ENCODE measurements at regions not wholly inside any gene's neighbourhood (a gene's known extent, or its start where the extent isn't known, plus 50 kb on each side); places are given as distances from the start of the nearest gene placed in this dataset.

- ChIA-PET CTCF (ENCODE audit: partially characterized antibody) (interaction anchor here (2.7 kb wide), 1 partner anchor 12 kb away, joined by 13 read pairs; no protein-coding TSS in a partner anchor), POLR2A (ENCODE audit: partially characterized antibody) (interaction anchor here (1.0 to 3.6 kb wide), 2 partner anchors 11 to 17 kb away, joined by 3 to 25 read pairs; no protein-coding TSS in a partner anchor)
- H3K27ac ChIP-seq (ENCODE audit: low read depth, low read length): no peak overlapping the region
- no peaks in the 10 kb centered on the region for H3K9me3 ChIP-seq (ENCODE audit: control insufficient read depth in 1 of 2, low read length in 2 of 2)
- no peak overlapping the region for H3K4me3 ChIP-seq (ENCODE audit: low read length in 2 of 2)
- H3K4me3 Mint-ChIP-seq: no peak overlapping the region
- H3K4me1 ChIP-seq (ENCODE audit: insufficient read depth, low read length): peaks cover 58% of the 10 kb centered on the region
- intact Hi-C loops (cut with micrococcal nuclease): no loop called here
- H3K4me1 Mint-ChIP-seq: peaks cover 34 to 69% (median 56%) of the 10 kb centered on the region in 4 donors
- no peaks in the 10 kb centered on the region for H3K27me3 Mint-ChIP-seq
- DNase-seq: no peak
- H3K36me3 ChIP-seq (ENCODE audit: insufficient read depth, low read length): no peaks in the 10 kb centered on the region
- H3K9me3 Mint-ChIP-seq: peaks cover 0 to 2% (median 0%) of the 10 kb centered on the region in 8 donors
- no peaks in the 10 kb centered on the region for H3K27me3 ChIP-seq (ENCODE audit: insufficient read depth, low read length)
- H3K36me3 Mint-ChIP-seq: no peaks in the 10 kb centered on the region
- H3K27ac Mint-ChIP-seq: no peak overlapping the region
These were observed 526.7 kb downstream of the FUT8 start for GRCh38 chr14:65939184-65939583.

- peaks cover 0 to 2% (median 0%) of the 10 kb centered on the region in 8 donors for H3K9me3 Mint-ChIP-seq
- no peak for DNase-seq
- H3K4me1 Mint-ChIP-seq: peaks cover 31 to 65% (median 55%) of the 10 kb centered on the region in 4 donors
- POLR2A ChIA-PET (ENCODE audit: partially characterized antibody): interaction anchor here (1.0 to 3.6 kb wide), 6 partner anchors 9 to 94 kb away, joined by 3 to 25 read pairs (median 8); no protein-coding TSS in a partner anchor
- Histone ChIP-seq H3K27ac (ENCODE audit: low read depth, low read length) (no peak overlapping the region), H3K27me3 (ENCODE audit: insufficient read depth, low read length) (no peaks in the 10 kb centered on the region), H3K4me1 (ENCODE audit: insufficient read depth, low read length) (peaks cover 58% of the 10 kb centered on the region), H3K9me3 (ENCODE audit: control insufficient read depth in 1 of 2, low read length in 2 of 2) (no peaks in the 10 kb centered on the region), H3K4me3 (ENCODE audit: low read length in 2 of 2) (no peak overlapping the region), H3K36me3 (ENCODE audit: insufficient read depth, low read length) (no peaks in the 10 kb centered on the region)
- H3K27me3 Mint-ChIP-seq: no peaks in the 10 kb centered on the region
- intact Hi-C loops (cut with micrococcal nuclease): no loop called here
- H3K27ac Mint-ChIP-seq: no peak overlapping the region
- CTCF ChIA-PET (ENCODE audit: partially characterized antibody): interaction anchor here (1.0 to 4.3 kb wide), 4 partner anchors 9 to 115 kb away, joined by 5 to 45 read pairs (median 12); no protein-coding TSS in a partner anchor
- no peak overlapping the region for H3K4me3 Mint-ChIP-seq
- H3K36me3 Mint-ChIP-seq: no peaks in the 10 kb centered on the region
These were observed 527.7 kb downstream of the FUT8 start for GRCh38 chr14:65940056-65940735.

GRCh38 chr14:65941091-65941490 is 528.6 kb downstream of the FUT8 start:
- Mint-ChIP-seq H3K9me3 (peaks cover 0 to 2% (median 0%) of the 10 kb centered on the region in 8 donors), H3K4me3 (no peak overlapping the region), H3K27me3 (no peaks in the 10 kb centered on the region), H3K36me3 (no peaks in the 10 kb centered on the region), H3K27ac (peak overlapping the region in 1 of 7 donors; percentile 55), H3K4me1 (peaks cover 31 to 70% (median 56%) of the 10 kb centered on the region in 4 donors)
- CTCF ChIA-PET (ENCODE audit: partially characterized antibody): interaction anchor here (0.8 to 4.3 kb wide), 4 partner anchors 8 to 116 kb away, joined by 3 to 45 read pairs (median 12); no protein-coding TSS in a partner anchor
- no peak overlapping the region for H3K4me3 ChIP-seq (ENCODE audit: low read length in 2 of 2)
- no peaks in the 10 kb centered on the region for H3K27me3 ChIP-seq (ENCODE audit: insufficient read depth, low read length)
- DNase-seq: no peak
- intact Hi-C loops (cut with micrococcal nuclease): no loop called here
- no peaks in the 10 kb centered on the region for H3K9me3 ChIP-seq (ENCODE audit: control insufficient read depth in 1 of 2, low read length in 2 of 2)
- H3K27ac ChIP-seq (ENCODE audit: low read depth, low read length): no peak overlapping the region
- POLR2A ChIA-PET (ENCODE audit: partially characterized antibody): interaction anchor here (1.0 to 3.6 kb wide), 4 partner anchors 8 to 94 kb away, joined by 3 to 25 read pairs (median 12); no protein-coding TSS in a partner anchor
- no peaks in the 10 kb centered on the region for H3K36me3 ChIP-seq (ENCODE audit: insufficient read depth, low read length)
- peaks cover 58% of the 10 kb centered on the region for H3K4me1 ChIP-seq (ENCODE audit: insufficient read depth, low read length)

GRCh38 chr14:65943150-65943549 is 530.6 kb downstream of the FUT8 start:
- Histone ChIP-seq H3K4me1 (ENCODE audit: insufficient read depth, low read length) (peaks cover 41% of the 10 kb centered on the region), H3K9me3 (ENCODE audit: control insufficient read depth in 1 of 2, low read length in 2 of 2) (no peaks in the 10 kb centered on the region), H3K36me3 (ENCODE audit: insufficient read depth, low read length) (no peaks in the 10 kb centered on the region), H3K27me3 (ENCODE audit: insufficient read depth, low read length) (no peaks in the 10 kb centered on the region), H3K4me3 (ENCODE audit: low read length in 2 of 2) (no peak overlapping the region), H3K27ac (ENCODE audit: low read depth, low read length) (no peak overlapping the region)
- H3K36me3 Mint-ChIP-seq: no peaks in the 10 kb centered on the region
- H3K9me3 Mint-ChIP-seq: no peaks in the 10 kb centered on the region
- H3K4me1 Mint-ChIP-seq: peaks cover 15 to 62% (median 40%) of the 10 kb centered on the region in 4 donors
- peak overlapping the region in 1 of 8 donors; percentile 43 for H3K4me3 Mint-ChIP-seq
- no peaks in the 10 kb centered on the region for H3K27me3 Mint-ChIP-seq
- POLR2A ChIA-PET (ENCODE audit: partially characterized antibody): interaction anchor here (0.8 to 1.8 kb wide), 3 partner anchors 16 to 96 kb away, joined by 3 to 4 read pairs (median 4); no protein-coding TSS in a partner anchor
- intact Hi-C loops (cut with micrococcal nuclease): no loop called here
- CTCF ChIA-PET (ENCODE audit: partially characterized antibody): interaction anchor here (1.0 to 4.3 kb wide), 3 partner anchors 8 to 16 kb away, joined by 4 to 45 read pairs (median 6); no protein-coding TSS in a partner anchor
- no peak overlapping the region for H3K27ac Mint-ChIP-seq
- DNase-seq: no peak

- Histone ChIP-seq H3K36me3 (ENCODE audit: insufficient read depth, low read length) (no peaks in the 10 kb centered on the region), H3K27ac (ENCODE audit: low read depth, low read length) (no peak overlapping the region), H3K4me3 (ENCODE audit: low read length in 2 of 2) (no peak overlapping the region), H3K9me3 (ENCODE audit: control insufficient read depth in 1 of 2, low read length in 2 of 2) (no peaks in the 10 kb centered on the region), H3K27me3 (ENCODE audit: insufficient read depth, low read length) (no peaks in the 10 kb centered on the region), H3K4me1 (ENCODE audit: insufficient read depth, low read length) (peaks cover 33% of the 10 kb centered on the region)
- Mint-ChIP-seq H3K36me3 (no peaks in the 10 kb centered on the region), H3K27ac (peak overlapping the region in 1 of 7 donors; percentile 9), H3K9me3 (no peaks in the 10 kb centered on the region), H3K4me3 (no peak overlapping the region), H3K4me1 (peaks cover 15 to 62% (median 38%) of the 10 kb centered on the region in 4 donors), H3K27me3 (no peaks in the 10 kb centered on the region)
- no peak for DNase-seq
- intact Hi-C loops (cut with micrococcal nuclease): no loop called here
- CTCF ChIA-PET (ENCODE audit: partially characterized antibody): interaction anchor here (1.0 to 4.3 kb wide), 2 partner anchors 15 to 16 kb away, joined by 4 to 45 read pairs; no protein-coding TSS in a partner anchor
- POLR2A ChIA-PET (ENCODE audit: partially characterized antibody): interaction anchor here (1.8 kb wide), 1 partner anchor 97 kb away, joined by 4 read pairs; no protein-coding TSS in a partner anchor
These were observed 531.4 kb downstream of the FUT8 start for GRCh38 chr14:65943916-65944410.

GRCh38 chr14:65945327-65945726 is 532.8 kb downstream of the FUT8 start:
- Mint-ChIP-seq H3K36me3 (no peaks in the 10 kb centered on the region), H3K27me3 (no peaks in the 10 kb centered on the region), H3K4me3 (no peak overlapping the region), H3K27ac (no peak overlapping the region), H3K4me1 (peaks cover 23 to 64% (median 44%) of the 10 kb centered on the region in 4 donors), H3K9me3 (no peaks in the 10 kb centered on the region)
- DNase-seq: no peak
- ChIA-PET CTCF (ENCODE audit: partially characterized antibody) (interaction anchor here (1.4 to 1.8 kb wide), 2 partner anchors 13 to 17 kb away, joined by 3 to 4 read pairs; no protein-coding TSS in a partner anchor), POLR2A (ENCODE audit: partially characterized antibody) (no interaction called here)
- no peak overlapping the region for H3K4me3 ChIP-seq (ENCODE audit: low read length in 2 of 2)
- intact Hi-C loops (cut with micrococcal nuclease): no loop called here
- no peaks in the 10 kb centered on the region for H3K36me3 ChIP-seq (ENCODE audit: insufficient read depth, low read length)
- H3K4me1 ChIP-seq (ENCODE audit: insufficient read depth, low read length): peaks cover 35% of the 10 kb centered on the region
- H3K9me3 ChIP-seq (ENCODE audit: control insufficient read depth in 1 of 2, low read length in 2 of 2): no peaks in the 10 kb centered on the region
- H3K27me3 ChIP-seq (ENCODE audit: insufficient read depth, low read length): no peaks in the 10 kb centered on the region
- no peak overlapping the region for H3K27ac ChIP-seq (ENCODE audit: low read depth, low read length)

- Histone ChIP-seq H3K27ac (ENCODE audit: low read depth, low read length) (no peak overlapping the region), H3K4me3 (ENCODE audit: low read length in 2 of 2) (no peak overlapping the region), H3K36me3 (ENCODE audit: insufficient read depth, low read length) (no peaks in the 10 kb centered on the region), H3K9me3 (ENCODE audit: control insufficient read depth in 1 of 2, low read length in 2 of 2) (no peaks in the 10 kb centered on the region), H3K27me3 (ENCODE audit: insufficient read depth, low read length) (no peaks in the 10 kb centered on the region), H3K4me1 (ENCODE audit: insufficient read depth, low read length) (peaks cover 33% of the 10 kb centered on the region)
- ChIA-PET CTCF (ENCODE audit: partially characterized antibody) (interaction anchor here (1.2 to 1.8 kb wide), 2 partner anchors 18 to 122 kb away, joined by 3 to 4 read pairs; no protein-coding TSS in a partner anchor), POLR2A (ENCODE audit: partially characterized antibody) (no interaction called here)
- Mint-ChIP-seq H3K27ac (peak overlapping the region in 1 of 7 donors; percentile 16), H3K4me3 (no peak overlapping the region), H3K4me1 (peaks cover 20 to 63% (median 41%) of the 10 kb centered on the region in 4 donors), H3K27me3 (no peaks in the 10 kb centered on the region), H3K9me3 (no peaks in the 10 kb centered on the region), H3K36me3 (no peaks in the 10 kb centered on the region)
- DNase-seq: no peak
- intact Hi-C loops (cut with micrococcal nuclease): no loop called here
These were observed 534.0 kb downstream of the FUT8 start for GRCh38 chr14:65946494-65946893.

Data from CD4-positive, alpha-beta memory T cell (primary cell).